SJSA1 (cell line): ENCODE measurements at regions not wholly inside any gene's neighbourhood (a gene's known extent, or its start where the extent isn't known, plus 50 kb on each side); places are given as distances from the start of the nearest gene placed in this dataset.

Source experiments
- DNase-seq, 2 experiments: peaks; one replicate each; pipeline ENCODE4 v3.0.0-alpha.2; 2015 to 2020; ENCODE audit warnings: low spot score in 2 of 2, low read depth in 1 of 2
- H3K27ac ChIP-seq: fragments of 250-450 bp; sonication (Bioruptor Pico); 2 replicates; pipeline ENCODE4 v1.5.1; 2020; ENCODE audit warnings: mild to moderate bottlenecking, moderate library complexity
- H3K27me3 ChIP-seq: fragments of 250-450 bp; sonication (Bioruptor Pico); replicated peaks from 2 replicates; pipeline ENCODE4 v1.5.1; 2020; ENCODE audit warnings: mild to moderate bottlenecking, moderate library complexity
- H3K36me3 ChIP-seq: fragments of 250-450 bp; sonication (Bioruptor Pico); 2 replicates; pipeline ENCODE4 v1.5.1; 2020; ENCODE audit warnings: mild to moderate bottlenecking
- H3K4me1 ChIP-seq: fragments of 250-450 bp; sonication (Bioruptor Pico); replicated peaks from 2 replicates; pipeline ENCODE4 v1.6.1; 2021; ENCODE audit warnings: mild to moderate bottlenecking
- H3K4me3 ChIP-seq: fragments of 250-450 bp; sonication (Bioruptor Pico); 2 replicates; pipeline ENCODE4 v1.5.1; 2020; ENCODE audit warnings: mild to moderate bottlenecking
- H3K9me3 ChIP-seq: fragments of 250-450 bp; sonication (Bioruptor Pico); replicated peaks from 2 replicates; pipeline ENCODE4 v1.5.1; 2020; ENCODE audit warnings: mild to moderate bottlenecking

DNA sequence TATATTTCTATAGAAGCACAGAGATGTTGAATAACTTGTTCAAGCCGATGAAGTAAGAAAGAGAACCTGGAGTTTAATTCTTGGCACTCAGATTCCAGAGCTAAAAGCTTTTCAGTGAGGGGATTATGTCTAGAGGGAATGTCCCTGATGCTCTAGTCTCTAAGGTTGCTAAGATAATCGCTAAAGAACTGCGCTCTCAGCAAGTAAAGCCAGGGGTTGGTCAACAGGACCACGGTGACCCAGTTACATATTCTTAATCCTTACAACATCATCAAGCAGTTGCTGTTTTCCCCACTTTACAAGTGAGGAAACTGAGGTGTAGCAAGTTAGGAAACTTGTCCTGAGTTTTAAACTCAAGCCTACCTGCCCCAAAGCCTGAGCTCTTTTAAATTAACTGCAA lies 110.8 kb downstream of the DAD1 start:
- H3K4me1 ChIP-seq: peaks cover 43% of the 10 kb centered on the region
- H3K36me3 ChIP-seq: no peaks in the 10 kb centered on the region
- no peaks in the 10 kb centered on the region for H3K27me3 ChIP-seq
- no peak overlapping the region for H3K27ac ChIP-seq
- H3K4me3 ChIP-seq: no peak overlapping the region
- DNase-seq: no peak
- H3K9me3 ChIP-seq: no peaks in the 10 kb centered on the region

- Histone ChIP-seq H3K4me1 (peaks cover 49% of the 10 kb centered on the region), H3K9me3 (no peaks in the 10 kb centered on the region), H3K27ac (no peak overlapping the region), H3K36me3 (no peaks in the 10 kb centered on the region), H3K27me3 (no peaks in the 10 kb centered on the region), H3K4me3 (no peak overlapping the region)
- no peak for DNase-seq
These were observed 111.3 kb downstream of the DAD1 start for GRCh38 chr14:22477569-22478194.

- Histone ChIP-seq H3K27me3 (no peaks in the 10 kb centered on the region), H3K9me3 (no peaks in the 10 kb centered on the region), H3K4me1 (peaks cover 55% of the 10 kb centered on the region), H3K36me3 (no peaks in the 10 kb centered on the region), H3K4me3 (no peak overlapping the region), H3K27ac (no peak overlapping the region)
- DNase-seq: no peak
These were observed 112.1 kb downstream of the DAD1 start for GRCh38 chr14:22476887-22477286.

- Histone ChIP-seq H3K27me3 (no peaks in the 10 kb centered on the region), H3K9me3 (no peaks in the 10 kb centered on the region), H3K36me3 (no peaks in the 10 kb centered on the region), H3K4me1 (peaks cover 62% of the 10 kb centered on the region), H3K27ac (no peak overlapping the region), H3K4me3 (no peak overlapping the region)
- no peak for DNase-seq
These were observed 112.8 kb downstream of the DAD1 start for GRCh38 chr14:22476005-22476751.

DNA sequence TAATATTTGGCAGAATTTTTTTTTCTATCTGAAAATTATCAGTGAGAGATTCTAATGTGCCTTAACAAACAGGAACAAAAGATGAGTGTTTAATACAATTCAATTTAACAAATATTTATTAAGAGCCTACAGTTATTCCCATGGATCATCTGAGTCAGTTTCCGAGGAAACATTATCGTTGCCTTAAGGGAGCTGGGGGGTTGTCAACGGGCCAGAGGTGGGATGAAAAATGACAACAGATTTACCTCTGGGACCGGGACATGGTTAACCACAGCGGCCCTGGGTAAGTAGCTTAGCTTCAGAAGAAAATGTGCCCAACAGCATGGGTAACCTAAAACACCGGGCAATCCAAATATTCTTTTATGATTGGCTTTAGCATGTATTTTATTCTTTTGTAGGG lies 113.6 kb downstream of the DAD1 start:
- no peak for DNase-seq
- H3K4me1 ChIP-seq: peaks cover 66% of the 10 kb centered on the region
- H3K4me3 ChIP-seq: no peak overlapping the region
- H3K27me3 ChIP-seq: no peaks in the 10 kb centered on the region
- H3K27ac ChIP-seq: peak overlapping the region; percentile 45
- H3K9me3 ChIP-seq: no peaks in the 10 kb centered on the region
- H3K36me3 ChIP-seq: no peaks in the 10 kb centered on the region

GRCh38 chr14:22474730-22475351 lies 114.2 kb downstream of the DAD1 start:
- Histone ChIP-seq H3K9me3 (no peaks in the 10 kb centered on the region), H3K36me3 (no peaks in the 10 kb centered on the region), H3K4me3 (no peak overlapping the region), H3K4me1 (peaks cover 64% of the 10 kb centered on the region), H3K27ac (peak overlapping the region; percentile 45), H3K27me3 (no peaks in the 10 kb centered on the region)
- peak in 1 of 2 experiments; percentile 50 for DNase-seq

DNA sequence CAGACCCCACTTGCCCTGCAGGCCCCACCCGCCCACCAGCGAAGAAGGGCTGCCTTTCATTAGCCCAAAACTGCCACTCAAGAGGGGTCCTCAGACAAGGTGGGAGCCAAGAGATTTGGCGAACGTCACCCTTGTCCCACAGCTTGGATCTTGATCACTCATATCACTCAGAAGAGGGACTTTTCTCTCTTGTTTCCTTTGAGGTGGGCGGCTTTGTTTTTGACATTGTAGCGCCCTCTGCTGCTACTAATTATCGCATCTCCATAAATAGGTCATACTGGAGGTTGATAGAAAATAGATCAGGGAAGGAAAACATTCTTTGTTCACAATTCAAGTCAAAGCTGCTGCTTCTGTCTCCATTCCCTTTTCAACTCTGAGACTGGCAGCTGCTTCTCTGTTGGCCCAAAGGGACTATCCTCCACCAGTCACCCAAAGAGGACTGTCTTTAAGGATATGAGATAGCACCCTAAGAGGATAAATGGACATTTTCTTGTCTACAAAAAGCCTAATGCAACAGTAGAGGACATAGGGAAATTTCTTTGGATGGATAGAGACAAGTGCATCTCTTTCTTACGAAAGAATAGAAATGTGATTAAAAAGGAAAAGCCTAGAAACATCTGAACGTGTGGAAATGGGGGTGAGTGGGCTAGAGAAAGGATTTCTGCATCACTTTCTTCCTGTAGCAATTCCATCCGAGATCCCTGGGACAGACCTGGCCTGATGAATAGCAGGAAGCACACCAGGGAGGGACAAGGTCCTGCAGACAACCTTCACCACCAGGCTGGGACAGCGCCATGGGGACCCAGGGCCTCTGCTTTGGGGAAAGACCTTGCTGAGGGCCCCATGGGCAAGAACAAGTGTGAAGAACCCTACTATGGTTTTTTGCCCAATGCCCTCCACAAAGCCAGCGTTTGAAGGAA lies 115.8 kb downstream of the DAD1 start:
- H3K4me3 ChIP-seq: no peak overlapping the region
- no peaks in the 10 kb centered on the region for H3K9me3 ChIP-seq
- no peaks in the 10 kb centered on the region for H3K36me3 ChIP-seq
- H3K4me1 ChIP-seq: peaks cover 56% of the 10 kb centered on the region
- peak in 1 of 2 experiments; percentile 43 for DNase-seq
- no peak overlapping the region for H3K27ac ChIP-seq
- no peaks in the 10 kb centered on the region for H3K27me3 ChIP-seq

DNA sequence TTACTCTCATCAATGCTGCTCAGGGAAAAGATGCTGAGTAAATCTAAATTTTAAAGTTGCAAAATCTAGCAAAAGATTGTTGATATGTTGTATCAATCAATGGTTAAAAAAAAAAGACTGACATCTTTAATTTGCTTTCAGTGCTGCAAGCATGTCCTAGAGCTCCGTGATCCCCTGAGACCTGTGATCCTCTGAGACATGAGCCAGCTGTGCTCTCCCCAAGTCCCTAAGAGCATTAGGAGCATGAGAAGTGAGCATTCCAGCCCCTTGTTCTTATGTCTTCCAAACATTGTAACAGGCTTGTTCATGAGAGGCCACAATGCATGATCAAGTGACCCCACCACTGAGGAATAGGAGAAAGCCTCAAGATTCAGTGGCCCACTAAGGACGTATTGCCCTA lies 116.6 kb downstream of the DAD1 start:
- no peaks in the 10 kb centered on the region for H3K36me3 ChIP-seq
- no peaks in the 10 kb centered on the region for H3K9me3 ChIP-seq
- H3K4me1 ChIP-seq: peaks cover 56% of the 10 kb centered on the region
- H3K4me3 ChIP-seq: no peak overlapping the region
- no peak overlapping the region for H3K27ac ChIP-seq
- no peak for DNase-seq
- no peaks in the 10 kb centered on the region for H3K27me3 ChIP-seq

DNA sequence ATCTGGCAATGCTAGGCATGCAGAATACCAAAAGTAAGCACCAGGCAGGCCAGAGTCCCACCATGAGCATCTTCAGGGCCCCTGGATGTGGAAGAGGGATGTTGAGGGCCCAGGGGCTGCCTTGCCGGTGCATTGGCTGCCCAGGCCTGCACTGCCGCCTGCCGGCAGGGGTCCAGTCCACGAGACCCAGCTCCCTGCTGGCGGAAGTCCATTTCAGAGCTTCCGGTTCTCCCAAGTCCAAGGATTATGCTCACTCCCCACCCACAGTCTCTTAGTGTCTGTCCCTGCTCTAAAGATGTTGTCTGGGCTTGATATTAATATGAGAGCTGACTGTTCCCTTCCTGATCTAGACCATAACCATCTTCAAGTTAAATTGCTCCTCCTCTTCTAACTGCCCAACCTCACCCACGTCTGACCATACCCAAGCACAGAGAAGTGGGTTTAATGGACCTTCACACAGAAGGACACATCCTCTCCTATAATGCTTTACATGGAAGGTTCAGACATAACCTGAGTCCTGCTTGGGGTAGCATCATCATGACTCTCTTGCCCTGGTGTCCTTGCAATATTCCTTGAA lies 117.4 kb downstream of the DAD1 start:
- DNase-seq: peak; percentile 50 to 66
- H3K4me1 ChIP-seq: peaks cover 58% of the 10 kb centered on the region

DNA sequence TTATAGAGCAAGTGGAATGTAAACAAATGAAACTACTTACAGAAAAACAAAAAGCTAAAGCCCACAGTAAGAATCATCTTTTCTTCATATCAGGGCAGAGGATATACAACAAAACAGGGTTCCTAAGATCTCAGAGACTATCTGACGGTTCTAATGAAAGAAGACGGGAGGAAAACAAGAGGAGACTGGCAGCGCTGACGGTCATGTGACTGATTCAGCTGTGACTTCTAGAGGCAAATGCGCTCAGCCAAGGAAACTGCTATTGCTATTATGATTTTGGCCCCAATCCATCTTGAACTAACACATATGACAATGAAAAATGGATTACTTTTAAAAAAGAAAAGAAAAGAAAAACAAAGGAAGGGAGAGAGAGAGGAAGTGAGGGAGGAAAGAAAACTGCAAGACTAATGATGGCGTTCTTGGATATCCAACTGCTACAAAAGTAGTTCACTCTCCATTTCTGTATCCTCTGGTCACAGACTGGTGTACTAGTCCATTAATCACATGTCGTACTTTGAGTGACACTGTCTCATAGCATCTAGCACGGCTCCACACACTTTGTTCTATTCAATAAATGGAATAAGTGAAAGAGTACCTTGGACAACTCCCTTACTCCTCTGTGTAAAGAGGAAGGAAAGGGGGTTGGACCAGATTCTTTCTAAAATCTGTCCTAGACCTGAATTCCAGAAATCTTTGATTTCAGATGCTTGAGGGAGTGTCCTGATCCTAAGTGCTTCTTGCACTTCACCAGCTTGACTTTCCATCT lies 119.3 kb downstream of the DAD1 start:
- no peak for DNase-seq
- no peaks in the 10 kb centered on the region for H3K36me3 ChIP-seq
- peaks cover 62% of the 10 kb centered on the region for H3K4me1 ChIP-seq
- no peaks in the 10 kb centered on the region for H3K27me3 ChIP-seq
- no peak overlapping the region for H3K4me3 ChIP-seq
- no peaks in the 10 kb centered on the region for H3K9me3 ChIP-seq
- H3K27ac ChIP-seq: no peak overlapping the region

More for the DNA sequence above, 117.4 kb downstream of the DAD1 start:
- Histone ChIP-seq H3K27me3 (no peaks in the 10 kb centered on the region), H3K36me3 (no peaks in the 10 kb centered on the region), H3K9me3 (no peaks in the 10 kb centered on the region), H3K4me3 (no peak overlapping the region), H3K27ac (no peak overlapping the region)

DNA sequence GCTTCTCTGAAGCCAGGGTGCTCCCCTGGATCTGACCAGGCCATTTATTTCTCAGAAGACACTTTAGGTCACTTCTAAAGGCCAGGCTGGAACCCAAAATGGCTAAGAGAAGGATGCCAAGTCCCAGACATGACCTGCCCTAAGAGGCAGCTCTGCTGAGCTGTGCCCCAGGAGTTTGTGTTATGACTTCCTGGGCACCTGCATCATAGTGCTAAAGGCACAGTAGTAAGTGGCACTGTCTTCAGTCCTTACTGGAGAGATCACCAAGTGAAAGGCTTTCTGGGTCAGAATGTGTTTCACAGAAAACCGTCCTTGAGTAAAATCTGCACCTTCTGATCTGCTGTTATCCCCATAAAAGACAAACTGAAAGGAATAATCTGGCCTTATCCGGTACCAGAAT lies 120.2 kb downstream of the DAD1 start:
- no peak overlapping the region for H3K27ac ChIP-seq
- DNase-seq: no peak
- H3K36me3 ChIP-seq: no peaks in the 10 kb centered on the region
- H3K4me1 ChIP-seq: peaks cover 53% of the 10 kb centered on the region
- H3K4me3 ChIP-seq: no peak overlapping the region
- H3K9me3 ChIP-seq: no peaks in the 10 kb centered on the region
- no peaks in the 10 kb centered on the region for H3K27me3 ChIP-seq

DNA sequence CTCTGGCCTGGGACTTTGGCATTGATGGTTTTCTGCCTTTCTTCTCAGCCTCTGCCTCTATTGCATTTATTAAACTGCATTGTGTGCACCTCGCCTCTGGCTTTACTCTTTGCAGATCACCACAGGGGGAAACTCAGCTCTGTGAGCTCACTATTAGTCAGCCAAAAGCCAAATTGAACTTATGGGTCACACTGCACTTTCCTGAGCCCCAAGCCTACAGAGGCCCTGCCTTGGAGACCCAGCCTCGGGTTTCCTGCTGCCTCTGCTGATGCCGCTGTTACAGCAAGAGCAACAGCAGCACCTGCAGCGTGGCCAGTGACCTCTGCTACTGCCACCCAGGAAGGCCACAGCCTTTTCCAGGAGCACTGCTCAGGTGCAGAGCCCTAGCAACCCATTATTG lies 122.5 kb downstream of the DAD1 start:
- no peak overlapping the region for H3K4me3 ChIP-seq
- H3K27ac ChIP-seq: no peak overlapping the region
- peaks cover 36% of the 10 kb centered on the region for H3K4me1 ChIP-seq
- DNase-seq: no peak
- no peaks in the 10 kb centered on the region for H3K27me3 ChIP-seq
- H3K9me3 ChIP-seq: no peaks in the 10 kb centered on the region
- H3K36me3 ChIP-seq: no peaks in the 10 kb centered on the region
